ENCODE measurements at regions not wholly inside any gene's neighbourhood (a gene's known extent, or its start where the extent isn't known, plus 50 kb on each side); places are given as distances from the start of the nearest gene placed in this dataset.

- BruUV-seq (replicated peaks), result no TSS peak
- no peaks in the 10 kb centered on the region for H3K36me3 ChIP-seq (replicated peaks in 1 of 2; ENCODE audit: control insufficient read depth in 1 of 2, insufficient read depth in 2 of 2, low read length in 2 of 2)
- H3K4me2 ChIP-seq (ENCODE audit: low read depth, low read length), result no peak overlapping the region
- in situ Hi-C loops (cut with HindIII; ENCODE audit: extremely low pct_ligation_motif_present, low pct_unique_long_range_greater_than_20kb) (loop anchor here (25.0 kb wide), 1 partner anchor 739 kb away; no protein-coding TSS in a partner anchor), intact Hi-C loops (cut with micrococcal nuclease; ENCODE audit: unreplicated experiment) (no loop called here)
- TF ChIP-seq KDM3A (CRISPR knock-in tag; IDR thresholded peaks at IDR 0.05; ENCODE audit: low read depth), result no peak
- no peak for TF ChIP-seq TOE1 (CRISPR knock-in tag; IDR thresholded peaks at IDR 0.05)
- no peak for TF ChIP-seq SNAI1 (CRISPR knock-in tag; IDR thresholded peaks at IDR 0.05; ENCODE audit: borderline replicate concordance)
- TF ChIP-seq ZNF343 (CRISPR knock-in tag; IDR thresholded peaks at IDR 0.05), result no peak
- no peak for TF ChIP-seq ATF1 (CRISPR knock-in tag; IDR thresholded peaks at IDR 0.05)
- no peak for TF ChIP-seq MTF1 (CRISPR knock-in tag; IDR thresholded peaks at IDR 0.05)
- TF ChIP-seq NFE2L2 (IDR thresholded peaks at IDR 0.05; ENCODE audit: low read length), result no peak
- no peak for TF ChIP-seq ZNF124 (CRISPR knock-in tag; IDR thresholded peaks at IDR 0.05)
- TF ChIP-seq GABPB1 (CRISPR knock-in tag; IDR thresholded peaks at IDR 0.05), result no peak
- no peak for TF ChIP-seq HNRNPK (IDR thresholded peaks at IDR 0.05; ENCODE audit: low read depth, low read length, poor library complexity, severe bottlenecking)
- TF ChIP-seq RFXANK (CRISPR knock-in tag; IDR thresholded peaks at IDR 0.05), result no peak
- no peak for TF ChIP-seq ARNT (IDR thresholded peaks at IDR 0.05)
- TF ChIP-seq CREB3 (CRISPR knock-in tag; IDR thresholded peaks at IDR 0.05), result no peak
- no peak for TF ChIP-seq ZGPAT (CRISPR knock-in tag; IDR thresholded peaks at IDR 0.05)
- H2AFZ ChIP-seq (ENCODE audit: low read length), result no peak overlapping the region
- H3K9me3 ChIP-seq (ENCODE audit: low read length), result peaks cover 11% of the 10 kb centered on the region
- under 1% methylated on average over 4 of the region's 4 CpGs for WGBS (ENCODE audit: low lambda C conversion rate)
- POLR2A ChIA-PET, result no interaction called here
- H3K4me3 ChIP-seq (replicated peaks in 1 of 3; ENCODE audit: insufficient read depth in 1 of 3, low read depth in 2 of 3, low read length in 3 of 3), result no peak overlapping the region
- peaks cover 3% of the 10 kb centered on the region; the same call in 1 of the 2 replicates for H4K20me1 ChIP-seq (ENCODE audit: insufficient read depth, low read length)
- H3K27me3 ChIP-seq (ENCODE audit: control insufficient read depth in 1 of 2, insufficient read depth in 2 of 2, low read length in 2 of 2), result peaks cover 2 to 17% of the 10 kb centered on the region in 2 experiments; a peak in 4 of 5 replicates
- H3K9ac ChIP-seq (ENCODE audit: insufficient read depth, low read depth, low read length), result no peak overlapping the region
- no peak overlapping the region for H3K27ac ChIP-seq (ENCODE audit: extremely low read length, insufficient read depth, low read length)
- no peak for DNase-seq (ENCODE audit: low spot score)
- H3K4me1 ChIP-seq (ENCODE audit: insufficient read depth, low read length), result peaks cover 17% of the 10 kb centered on the region
- no peak for FAIRE-seq
- CTCF ChIA-PET (ENCODE audit: low intra/inter-chr PET ratio, low total read pairs), result no interaction called here
- H3K79me2 ChIP-seq (ENCODE audit: insufficient read depth, low read length), result no peaks in the 10 kb centered on the region
- no peak for ATAC-seq
Measured at GRCh38 chr22:48573766-48574165, 1253.9 kb downstream of the BRD1 start.

Measured in HepG2 (cell line).